Bone marrow (tissue), 2 donors: ENCODE measurements at regions not wholly inside any gene's neighbourhood (a gene's known extent, or its start where the extent isn't known, plus 50 kb on each side); places are given as distances from the start of the nearest gene placed in this dataset.
A peak's percentile ranks its signal among the peaks of the same experiment; 100 is the strongest.

Source experiments
- DNase-seq, 2 donors: peaks; one replicate each; lab custom pipeline; 2025; lab: John Stamatoyannopoulos, UW

DNA sequence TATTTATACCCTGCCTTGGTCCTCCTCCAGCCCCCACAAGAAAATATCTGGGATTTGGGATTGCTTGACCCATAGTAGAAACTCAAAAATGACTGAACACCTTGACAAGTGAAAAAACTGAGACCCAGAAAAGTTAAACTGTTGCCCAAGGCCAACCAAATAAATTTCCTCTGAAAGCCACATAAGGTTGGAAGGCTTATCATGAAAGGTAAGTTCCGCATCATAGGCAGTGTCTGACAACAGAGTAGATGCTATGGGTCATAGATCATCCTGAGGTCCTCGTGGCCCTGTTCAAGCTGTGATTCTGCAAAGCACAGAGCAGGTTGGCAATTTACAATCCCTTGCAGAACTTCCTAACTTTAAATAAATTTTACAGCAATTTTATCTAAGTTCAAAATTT, 140.8 kb upstream of the TSC22D2 start:
- no peak for DNase-seq

DNA sequence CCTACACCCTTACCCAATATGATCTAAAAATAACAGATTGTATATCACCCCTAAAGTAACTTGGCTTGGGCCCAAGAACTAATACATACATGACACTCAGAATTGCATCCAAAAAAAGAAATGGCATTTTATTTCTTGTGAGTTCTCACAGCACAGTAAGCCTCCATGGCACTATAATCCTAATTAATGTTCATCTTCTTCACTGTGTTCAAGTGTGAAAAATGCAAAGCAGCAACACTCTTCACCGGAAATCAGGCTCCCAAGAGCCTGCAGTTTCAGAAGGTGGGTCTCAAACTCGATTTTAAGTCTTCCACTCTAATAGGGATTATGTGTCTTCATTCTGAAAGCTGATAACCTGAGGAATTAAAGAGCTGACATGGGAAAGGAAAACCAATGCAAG, 142.8 kb upstream of the TSC22D2 start:
- no peak for DNase-seq

DNA sequence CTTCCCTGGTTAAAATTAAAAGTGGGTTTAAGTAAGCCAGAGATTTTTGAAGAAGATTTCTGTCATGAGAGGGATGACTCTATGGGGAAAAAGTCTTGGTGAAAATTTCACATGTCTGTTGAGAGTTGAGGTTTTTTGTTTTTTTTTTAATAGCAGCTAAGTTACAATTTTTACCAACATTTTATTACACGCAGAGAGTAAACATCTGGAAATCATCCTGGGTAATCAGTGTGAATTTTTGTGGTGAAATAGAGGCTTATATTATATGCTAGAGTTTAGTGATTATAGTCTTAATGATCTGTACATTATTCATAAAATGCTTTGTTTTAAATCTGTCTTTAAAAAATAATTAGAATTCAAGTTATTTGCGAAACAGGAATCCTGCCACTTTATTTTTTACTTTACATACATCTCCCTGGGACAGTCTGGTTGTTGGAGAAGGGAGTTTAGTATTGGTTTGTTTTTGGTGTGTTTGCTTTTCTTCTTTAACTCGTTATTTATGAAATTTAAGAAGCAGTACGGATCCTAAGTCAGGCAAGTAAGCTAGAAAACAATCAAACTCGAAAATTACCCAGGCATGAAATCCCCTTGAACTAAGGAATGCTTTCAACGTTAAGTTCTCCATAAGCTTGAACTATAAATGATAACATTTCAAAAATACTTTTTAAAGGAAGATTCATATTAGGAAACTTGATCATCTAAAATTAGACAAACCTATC, 143.4 kb upstream of the TSC22D2 start:
- no peak for DNase-seq

DNA sequence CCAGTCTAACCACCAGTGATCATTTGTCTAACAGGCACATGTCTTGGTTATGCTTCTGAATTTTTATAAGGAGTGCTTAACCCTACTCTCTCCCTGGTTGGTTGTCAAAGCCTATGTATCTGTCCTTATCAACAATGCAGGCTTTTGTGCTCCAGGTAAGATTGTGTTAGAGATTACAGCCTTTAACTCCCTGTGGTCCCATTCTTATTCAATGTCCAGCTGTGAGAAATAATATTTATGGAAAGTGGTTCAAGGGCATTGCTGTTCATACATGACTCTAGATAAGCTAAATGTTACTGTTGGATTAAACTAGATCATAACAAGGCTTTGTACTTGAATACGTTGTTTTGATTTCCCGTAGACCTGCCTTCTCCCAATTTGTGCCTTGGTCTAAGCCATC, 146.1 kb upstream of the TSC22D2 start:
- no peak for DNase-seq

DNA sequence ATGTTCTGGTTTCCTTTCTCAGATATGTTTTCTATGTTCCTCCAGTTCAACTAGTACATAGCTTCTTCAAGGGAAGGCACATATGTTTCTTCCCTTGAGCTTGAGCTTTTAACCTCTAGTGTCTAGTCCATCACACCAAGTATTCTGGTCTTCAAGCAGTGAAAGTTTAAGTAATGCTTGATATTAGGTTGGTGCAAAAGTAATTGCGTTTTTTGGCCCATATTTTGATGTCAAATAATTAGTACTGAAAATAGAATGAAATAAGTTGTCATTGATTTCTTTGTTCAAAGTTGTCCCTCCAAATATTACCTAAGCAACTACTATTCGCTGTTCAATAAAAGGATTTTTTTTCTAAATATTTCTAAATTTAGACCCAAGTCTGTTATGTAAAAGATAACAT, 146.7 kb upstream of the TSC22D2 start:
- no peak for DNase-seq

DNA sequence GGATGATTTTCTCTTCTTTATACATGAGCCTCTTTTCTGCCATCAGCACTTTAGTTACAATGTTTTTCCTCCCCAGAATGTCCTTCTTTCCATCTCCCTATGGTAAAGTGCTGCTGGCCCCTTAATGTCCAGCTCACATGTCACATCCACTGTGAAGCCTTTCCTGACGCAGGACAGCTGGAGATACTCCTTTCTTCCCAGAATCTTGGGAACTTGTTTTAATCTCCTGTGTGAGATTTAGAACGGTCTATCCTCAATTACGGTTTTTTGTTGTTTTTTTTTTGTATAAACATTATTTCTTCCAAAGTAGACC, 147.7 kb upstream of the TSC22D2 start:
- no peak for DNase-seq

DNA sequence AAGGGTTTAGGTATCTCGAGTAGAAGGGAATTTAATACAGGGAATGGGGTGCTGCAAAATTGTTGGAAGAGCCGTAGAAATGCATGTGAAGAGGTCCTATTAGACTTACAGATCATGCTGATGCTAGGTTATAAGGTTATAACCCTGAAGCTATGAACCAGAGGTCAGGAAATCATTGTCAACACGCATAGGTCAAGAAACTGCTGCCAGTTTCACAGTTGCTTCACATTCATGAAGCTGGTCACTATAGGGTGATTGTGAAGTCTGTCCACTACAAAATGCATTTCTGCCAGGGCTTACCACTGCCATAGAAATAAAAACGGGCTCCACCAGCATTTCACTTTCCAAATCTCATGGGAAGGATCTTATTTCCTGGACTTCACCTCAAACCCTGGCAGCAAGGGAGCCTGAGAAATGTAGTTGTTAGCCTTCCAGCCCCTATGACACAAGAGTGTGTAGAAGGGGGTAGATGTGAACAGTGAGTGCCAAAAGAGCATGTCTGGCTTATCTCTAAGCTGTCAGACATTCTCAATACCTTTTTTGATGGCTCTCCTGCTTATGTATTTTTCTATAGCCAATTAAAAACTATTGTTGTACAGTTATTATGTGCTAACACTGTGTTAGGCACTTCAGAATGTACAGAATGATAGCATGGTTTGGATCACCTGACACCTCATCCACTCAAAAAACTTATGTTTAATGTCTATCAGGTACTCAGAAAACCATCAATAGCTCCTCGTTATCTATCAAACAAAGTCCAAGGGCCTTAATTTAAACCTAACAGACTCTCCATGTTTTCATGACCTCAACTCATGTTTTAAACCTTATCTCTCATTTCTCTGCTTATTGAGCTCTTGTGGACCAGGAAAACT, 148.3 kb upstream of the TSC22D2 start:
- DNase-seq: no peak

DNA sequence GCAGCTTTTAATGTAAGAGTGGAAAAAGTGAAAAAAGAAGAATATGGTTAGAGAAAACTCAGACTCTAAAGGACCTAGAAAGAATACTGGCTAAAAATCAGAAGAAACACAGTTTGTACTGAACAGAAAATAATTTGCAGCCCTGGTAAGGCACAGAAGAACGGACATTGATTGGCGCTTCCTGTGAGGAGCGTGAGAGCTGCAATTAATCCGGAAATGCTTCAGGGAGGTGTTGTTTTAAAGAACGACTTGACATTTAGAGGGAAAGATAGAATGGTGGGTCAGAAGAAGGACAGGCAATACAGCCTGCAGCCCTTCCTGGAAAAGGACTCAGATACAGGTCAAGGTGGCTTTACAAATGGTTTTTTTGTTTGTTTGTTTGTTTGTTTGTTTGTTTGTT, 151.3 kb upstream of the TSC22D2 start:
- DNase-seq: no peak

DNA sequence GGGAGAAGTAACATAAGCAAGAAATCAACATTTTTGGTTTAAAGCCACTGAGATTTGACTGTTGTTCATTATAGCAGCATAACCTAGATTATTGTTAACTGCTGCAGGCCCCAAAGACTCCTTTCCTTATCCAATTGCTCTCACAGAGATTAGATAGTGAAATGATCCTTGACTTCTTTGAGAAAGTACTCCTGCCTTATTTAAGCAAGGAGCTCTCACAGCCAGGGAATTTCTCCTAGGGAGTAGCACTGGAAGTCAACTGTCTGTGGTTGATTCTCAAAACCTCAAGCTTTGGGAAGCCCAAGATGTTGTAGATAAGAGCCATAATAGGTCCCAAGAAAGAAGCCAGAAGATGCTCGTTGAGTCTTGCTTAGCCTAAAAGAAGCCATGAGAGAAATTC, 151.8 kb upstream of the TSC22D2 start:
- no peak for DNase-seq

DNA sequence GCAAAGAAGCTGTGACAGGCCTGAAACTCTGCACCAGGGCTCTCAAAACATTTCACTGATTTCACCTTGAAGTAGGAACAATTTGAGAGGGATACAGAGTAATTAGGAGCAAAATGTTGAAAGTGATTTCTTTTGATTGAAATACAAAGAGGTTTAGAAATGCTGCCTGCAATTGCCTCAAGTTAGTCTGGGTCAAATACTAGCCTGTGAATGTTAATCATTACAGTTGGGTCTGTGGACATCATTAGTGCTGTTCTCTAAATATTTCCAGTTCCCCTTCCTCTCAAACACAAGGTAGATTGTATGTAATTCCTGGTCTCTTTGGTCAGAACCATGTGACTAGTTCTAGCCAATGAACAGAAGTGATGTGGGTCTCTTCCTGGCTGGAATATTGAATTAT, 152.3 kb upstream of the TSC22D2 start:
- DNase-seq: no peak

DNA sequence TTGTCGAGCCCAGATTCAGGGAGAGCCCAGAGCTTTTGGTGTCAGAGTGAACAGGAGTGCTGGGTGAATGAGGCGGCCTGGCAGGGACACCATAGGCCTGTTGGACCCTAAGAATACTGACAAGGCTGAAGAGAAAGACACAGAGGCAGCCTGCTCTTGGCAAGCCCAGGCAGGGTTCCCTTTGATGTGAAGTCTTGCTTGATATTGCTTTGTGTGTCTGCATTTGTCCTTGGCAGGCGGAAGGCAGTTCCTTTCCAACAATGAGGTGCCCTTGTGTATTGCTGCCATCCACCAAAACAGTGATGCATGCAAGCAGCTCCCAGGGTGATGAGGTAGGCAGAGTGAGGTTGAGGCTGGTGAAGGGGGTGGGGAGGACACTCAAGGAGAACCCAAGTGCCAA, 152.7 kb upstream of the TSC22D2 start:
- DNase-seq: no peak

DNA sequence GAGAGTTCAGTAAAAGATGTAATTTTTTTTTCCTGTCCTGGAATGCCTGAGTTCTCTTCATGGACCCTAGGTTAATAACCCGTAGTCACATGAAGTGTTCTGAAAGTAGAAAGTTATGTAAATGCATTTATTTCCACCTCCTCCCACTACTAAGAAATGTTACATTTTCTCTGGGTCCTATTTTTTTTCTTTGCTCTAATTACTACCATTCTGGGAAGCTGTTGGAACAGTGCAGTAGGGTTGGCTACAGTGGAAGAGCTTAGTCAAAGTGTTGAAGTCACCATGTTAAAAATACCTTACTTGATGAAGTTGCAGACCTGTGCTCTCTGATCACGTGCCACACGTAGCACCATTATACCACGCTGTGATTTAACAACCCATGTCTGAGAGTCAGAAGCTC, 153.8 kb upstream of the TSC22D2 start:
- no peak for DNase-seq

DNA sequence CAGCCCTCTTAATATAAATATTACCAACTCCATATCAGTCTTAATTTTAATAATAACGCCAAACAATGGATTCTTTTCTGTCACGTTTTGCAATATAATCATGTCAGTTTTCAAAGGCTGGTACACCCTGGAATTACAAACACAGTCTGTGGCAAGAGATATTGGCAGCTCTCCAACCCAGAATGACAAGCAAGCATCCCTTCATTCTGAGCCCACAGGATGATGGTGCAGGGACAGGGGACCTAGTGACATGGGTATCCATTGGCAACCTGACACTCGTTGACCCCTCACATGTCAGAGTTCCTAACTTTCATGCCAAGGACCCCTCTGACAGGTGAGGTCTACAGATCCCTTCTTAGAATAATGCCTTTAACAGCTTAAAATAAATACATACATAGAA, 154.5 kb upstream of the TSC22D2 start:
- DNase-seq: peak; percentile 9 to 33

DNA sequence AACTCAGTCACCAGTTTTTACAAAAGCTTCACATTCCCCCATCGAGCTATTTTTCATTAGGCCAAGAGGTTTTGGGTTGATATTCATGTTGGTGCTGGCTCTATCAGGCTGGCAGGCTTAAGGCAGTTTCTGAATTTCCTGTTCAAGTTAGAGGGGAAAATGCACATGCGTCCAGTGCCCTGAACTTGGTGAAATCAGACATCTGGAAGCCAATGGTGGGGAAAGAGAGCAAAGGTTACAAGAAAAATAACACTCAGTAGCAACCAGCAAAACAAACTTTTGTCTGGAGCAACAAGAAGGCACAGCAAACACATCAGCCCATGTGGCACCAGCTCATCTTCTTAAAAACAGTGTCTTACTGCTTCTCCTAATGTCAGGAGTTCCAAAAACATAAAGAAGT, 155.6 kb upstream of the TSC22D2 start:
- DNase-seq: no peak

DNA sequence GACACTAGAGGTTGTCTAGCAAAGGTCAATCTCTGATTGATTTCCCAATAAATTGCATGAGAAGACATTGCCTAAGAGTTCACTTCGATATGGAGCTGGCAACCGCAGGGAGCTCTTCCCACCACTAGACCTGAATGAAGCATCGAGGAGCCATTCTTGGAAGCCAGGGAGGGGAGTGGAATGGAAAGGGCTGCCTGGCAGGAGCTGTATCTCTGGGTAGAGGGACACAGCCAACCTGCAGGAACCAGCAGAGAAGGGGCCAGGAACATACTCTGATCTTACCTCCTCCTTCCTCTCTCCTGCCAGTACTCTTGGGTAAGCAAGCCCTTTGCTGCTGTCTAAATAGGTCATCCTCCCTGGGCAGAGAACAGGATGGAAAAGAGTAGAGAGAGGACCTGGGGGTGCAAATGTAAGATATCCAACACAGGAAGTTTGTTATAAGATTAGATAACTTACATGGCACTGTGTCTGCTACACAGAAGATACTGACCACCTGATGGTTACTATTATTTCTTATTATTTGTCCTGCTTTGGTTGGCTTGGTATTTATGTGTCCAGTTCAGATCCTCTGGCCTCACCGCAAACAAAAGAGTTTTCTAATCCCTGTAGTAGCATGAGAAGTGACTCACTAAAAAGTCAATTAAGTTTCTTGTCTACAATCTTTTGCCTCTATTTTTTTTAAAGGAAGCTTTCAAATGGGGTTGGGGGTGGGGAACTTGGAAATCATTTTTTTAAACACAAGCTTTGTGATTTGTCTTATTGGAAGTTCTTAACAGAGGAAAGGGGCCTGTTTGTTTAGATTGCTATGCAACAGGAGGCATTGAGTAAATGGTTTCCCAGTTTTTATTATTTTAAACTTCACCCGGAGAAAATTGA, 156.7 kb upstream of the TSC22D2 start:
- no peak for DNase-seq

DNA sequence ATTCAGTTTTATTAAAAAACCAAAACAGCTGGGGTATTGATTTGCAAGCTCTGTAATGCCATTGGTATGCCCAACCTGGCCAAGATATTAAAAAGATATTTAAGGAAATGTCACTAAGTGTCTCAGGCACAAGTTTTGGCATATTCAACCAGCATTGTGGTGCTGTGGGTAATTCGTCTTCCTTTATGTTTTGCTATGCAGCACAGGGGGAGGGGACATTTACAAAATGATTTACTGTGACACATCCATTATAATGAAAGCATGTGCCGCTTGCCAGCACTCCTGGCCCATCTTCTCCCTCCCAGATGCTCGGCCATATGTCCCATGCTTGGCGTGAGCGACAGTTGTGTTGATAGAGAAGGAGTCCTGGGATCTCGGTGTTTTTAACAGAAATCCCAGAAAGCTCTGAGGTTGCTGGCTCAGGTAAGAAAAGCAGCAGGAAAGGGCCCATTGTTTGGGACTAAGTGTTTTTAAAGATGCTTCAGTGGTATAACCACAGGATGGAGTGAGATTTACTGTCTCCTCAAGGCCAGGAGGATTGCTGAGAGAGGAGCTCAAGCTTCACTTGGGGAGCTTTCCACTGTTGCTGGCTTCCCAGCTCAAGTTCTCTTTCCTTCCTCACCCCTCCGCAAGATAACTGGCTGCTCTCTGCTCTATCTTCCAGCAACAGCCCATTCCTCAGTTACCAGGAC, 158.2 kb upstream of the TSC22D2 start:
- no peak for DNase-seq

DNA sequence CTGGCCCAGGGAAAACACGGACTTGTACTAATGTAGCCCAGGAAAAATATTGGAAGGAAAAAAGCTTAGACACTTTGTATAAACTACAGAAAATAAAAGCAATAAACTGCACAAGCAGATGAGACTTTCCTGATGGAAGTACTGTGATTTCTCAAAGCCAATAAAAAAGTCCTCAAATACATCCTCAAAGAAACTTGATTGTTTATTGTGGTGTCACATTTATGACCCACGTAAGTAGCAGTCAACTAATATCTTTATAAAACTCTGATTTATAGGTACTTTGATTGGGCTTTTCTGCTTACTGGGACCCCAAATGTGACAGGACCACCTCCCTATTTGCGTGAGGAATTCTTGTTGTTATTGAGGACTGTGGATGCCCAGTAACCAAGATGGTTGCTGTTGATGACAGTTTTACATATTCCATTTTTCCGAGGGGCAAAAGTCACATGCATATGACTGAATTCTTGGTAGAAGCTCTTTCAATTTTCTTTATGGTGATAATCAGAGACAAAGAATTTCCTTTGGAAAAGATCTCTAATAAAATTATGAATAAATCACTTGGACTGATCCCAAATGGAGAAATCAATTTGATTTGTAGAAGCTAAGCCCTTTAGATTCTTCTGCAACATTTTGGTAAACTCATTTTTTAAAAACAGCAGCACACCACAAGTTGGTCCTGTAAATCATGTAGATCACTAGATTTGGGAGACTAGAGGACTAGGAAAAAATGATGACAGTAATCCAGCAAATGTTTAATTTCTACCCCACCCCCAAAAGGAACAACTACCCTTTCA, 159.0 kb upstream of the TSC22D2 start:
- DNase-seq: no peak

DNA sequence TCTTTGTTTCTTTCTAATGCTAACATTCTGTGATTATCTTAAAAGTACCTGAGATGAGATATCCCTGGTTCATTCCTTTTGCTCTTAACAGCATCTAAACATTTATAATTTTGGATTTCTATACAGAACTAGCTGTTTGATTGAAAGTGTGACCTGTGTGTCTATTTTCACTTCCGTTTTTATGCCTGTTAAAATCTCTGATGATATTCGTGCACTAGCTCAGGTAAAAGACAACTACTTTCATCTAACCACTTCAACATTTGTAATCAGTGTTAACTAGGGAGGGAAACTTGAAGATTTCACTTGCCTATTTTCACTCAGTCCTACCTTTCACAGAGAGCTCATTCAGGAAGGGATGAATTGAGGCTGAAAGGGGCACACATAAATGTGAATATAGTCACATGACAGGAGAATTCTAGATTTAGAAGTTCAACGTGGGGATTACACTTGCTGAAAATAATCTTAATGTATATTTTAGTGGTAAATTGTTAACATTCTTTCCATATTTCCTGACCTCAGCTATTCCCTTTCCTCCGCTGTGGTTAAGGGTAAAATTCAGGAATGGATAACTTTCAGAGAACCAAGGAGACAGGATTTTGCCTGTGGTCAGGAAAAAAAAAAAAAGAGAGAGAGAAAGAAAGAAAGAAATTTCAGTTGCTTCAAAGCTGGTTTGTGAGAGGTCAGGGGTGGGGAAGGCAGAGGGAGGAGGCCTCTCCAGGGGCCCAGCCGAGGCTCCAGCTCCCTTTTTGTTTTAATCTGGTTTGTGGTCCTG, 159.8 kb upstream of the TSC22D2 start:
- DNase-seq: no peak

DNA sequence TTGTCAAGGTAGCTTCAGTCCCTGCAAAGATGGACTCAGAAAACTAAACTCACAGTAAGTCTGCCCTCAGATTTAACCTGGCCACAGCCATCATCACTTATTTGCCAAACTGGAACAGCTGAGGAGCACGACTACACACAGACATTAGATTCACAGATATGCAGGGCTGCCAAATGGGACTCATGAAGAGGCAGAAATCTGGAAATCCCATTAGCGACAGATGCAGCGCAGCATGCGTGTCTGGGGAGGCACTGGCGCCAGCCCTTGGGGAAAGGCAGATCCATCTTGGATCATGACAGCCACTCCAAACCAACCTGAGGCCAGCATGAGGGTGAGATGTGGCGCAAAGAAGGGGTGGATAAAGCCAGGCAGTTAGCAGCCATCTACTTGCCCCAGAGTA, 160.7 kb upstream of the TSC22D2 start:
- DNase-seq: no peak

DNA sequence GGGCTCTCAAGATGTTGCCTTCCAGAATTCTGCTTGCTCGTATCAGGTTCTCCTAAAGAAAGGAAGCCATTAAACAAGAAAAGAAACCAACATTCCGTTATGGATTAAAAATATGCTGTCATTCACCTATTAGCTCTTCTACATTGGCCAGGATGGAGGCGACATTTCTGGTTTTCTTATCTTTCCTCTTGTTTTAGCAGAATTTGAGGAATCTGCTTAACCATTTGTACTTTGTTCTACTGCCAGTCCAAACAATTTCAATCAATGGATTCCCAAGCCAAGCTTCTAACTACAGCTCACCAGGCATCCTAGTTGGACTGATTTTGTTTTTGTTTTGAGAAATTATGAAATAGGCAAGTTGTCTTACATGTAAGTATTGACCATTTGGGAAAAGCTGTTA, 164.6 kb upstream of the TSC22D2 start:
- no peak for DNase-seq
